Panc1 (cell line): ENCODE measurements at regions not wholly inside any gene's neighbourhood (a gene's known extent, or its start where the extent isn't known, plus 50 kb on each side); places are given as distances from the start of the nearest gene placed in this dataset.

ENCODE experiments used
- ATAC-seq: fragments of 200-7000 bp; cut with Tn5 transposase; 2 replicates; pipeline ENCODE4 v1.9.1; 2020; ENCODE audit warnings: mild to moderate bottlenecking, moderate library complexity
- BruUV-seq: library from RNA; stranded (reverse); fragments of 400-500 nt; replicated peaks from 2 replicates; lab custom pipeline; 2021; lab: Mats Ljungman, UMichigan
- CTCF ChIA-PET: fragments of 300-600 bp; sonication (Branson Sonifier 250); formaldehyde crosslinking; loops from one replicate; lab custom pipeline; 2022; ENCODE audit warnings: antibody characterized with exemption; lab: Charles Lee
- POLR2A ChIA-PET: fragments of 300-600 bp; sonication (Branson Sonifier 250); formaldehyde crosslinking; loops from one replicate; lab custom pipeline; 2022; ENCODE audit warnings: antibody characterized with exemption; lab: Charles Lee
- DNase-seq: peaks from one replicate; pipeline ENCODE4 v3.0.0-alpha.2; 2010; ENCODE audit warnings: low read depth, low spot score
- H3K27ac ChIP-seq: 2 replicates; pipeline ENCODE4 v1.5.1; 2011; ENCODE audit warnings: mild to moderate bottlenecking, low read length, inconsistent platforms
- H3K27me3 ChIP-seq: fragments of 200-500 bp; sonication (Bioruptor generic); 2 replicates; pipeline ENCODE4 v1.6.0; 2014; ENCODE audit warnings: low read length, inconsistent platforms; ENCODE audit not compliant: control insufficient read depth, insufficient read depth
- H3K36me3 ChIP-seq: fragments of 200-500 bp; sonication (Bioruptor generic); 2 replicates; pipeline ENCODE4 v1.5.1; 2014; ENCODE audit warnings: inconsistent platforms, mild to moderate bottlenecking, low read length, moderate library complexity; ENCODE audit not compliant: control insufficient read depth, insufficient read depth
- H3K4me1 ChIP-seq: 2 replicates; pipeline ENCODE4 v1.5.1; 2011; ENCODE audit warnings: inconsistent platforms, mild to moderate bottlenecking, low read length, moderate library complexity; ENCODE audit not compliant: control insufficient read depth, insufficient read depth
- H3K4me3 ChIP-seq, 2 experiments: 2 replicates each; pipeline ENCODE4 v1.5.1; 2011 to 2012; ENCODE audit warnings: low read depth in 2 of 2, low read length in 2 of 2, mild to moderate bottlenecking in 2 of 2, inconsistent platforms in 1 of 2, moderate library complexity in 1 of 2
- H3K9me3 ChIP-seq: fragments of 200-500 bp; sonication (Bioruptor generic); 2 replicates; pipeline ENCODE4 v1.5.1; 2014; ENCODE audit warnings: low read depth, mild to moderate bottlenecking, inconsistent platforms, low read length, moderate library complexity; ENCODE audit not compliant: control insufficient read depth, insufficient read depth
- CTCF ChIP-seq: fragments of 450-650 bp; IDR thresholded peaks from 2 replicates; pipeline ENCODE4 v1.5.1; 2017; ENCODE audit warnings: mild to moderate bottlenecking
- POLR2AphosphoS5 ChIP-seq: IDR thresholded peaks from 2 replicates; pipeline ENCODE4 v1.6.1; 2012; ENCODE audit warnings: mild to moderate bottlenecking, low read depth, low read length, moderate library complexity
- REST ChIP-seq, 2 experiments: IDR thresholded peaks; 2 replicates each; pipeline ENCODE4 v1.6.1; 2011 to 2012; ENCODE audit warnings: low read depth in 2 of 2, control low read depth in 1 of 2, low read length in 1 of 2, mild to moderate bottlenecking in 1 of 2, moderate library complexity in 1 of 2; ENCODE audit not compliant: insufficient read depth in 1 of 2
- SIN3A ChIP-seq: IDR thresholded peaks from 2 replicates; pipeline ENCODE4 v1.6.1; 2012; ENCODE audit warnings: low read depth, mild to moderate bottlenecking, low read length, moderate library complexity, borderline replicate concordance; ENCODE audit not compliant: insufficient read depth
- TCF7L2 ChIP-seq: IDR thresholded peaks from 2 replicates; pipeline ENCODE4 v1.6.1; 2011; ENCODE audit warnings: mild to moderate bottlenecking, low read depth, low read length, inconsistent platforms
- in situ Hi-C: cut with HindIII; loops from 2 replicates; pipeline ENCODE4 v1.10.0; 2016; ENCODE audit warnings: low sequenced_read_pairs, low pct_unique_long_range_greater_than_20kb
- intact Hi-C: fragments of 100-400 bp; cut with micrococcal nuclease; formaldehyde crosslinking; loops from one replicate; pipeline ENCODE4 v1.10.0; 2022; ENCODE audit not compliant: unreplicated experiment

- Histone ChIP-seq H3K4me1 (no peaks in the 10 kb centered on the region), H3K27ac (no peak overlapping the region), H3K9me3 (no peaks in the 10 kb centered on the region), H3K4me3 (no peak overlapping the region), H3K36me3 (no peaks in the 10 kb centered on the region), H3K27me3 (no peaks in the 10 kb centered on the region)
- TF ChIP-seq REST (IDR thresholded peaks at IDR 0.05; ENCODE audit: insufficient read depth in 1 of 2, low read depth in 2 of 2, low read length in 1 of 2), result no peak
- TF ChIP-seq TCF7L2, result no peak
- no peak for TF ChIP-seq SIN3A
- no peak for TF ChIP-seq POLR2AphosphoS5
- TF ChIP-seq CTCF, result no peak
- BruUV-seq, result no TSS peak
- ChIA-PET POLR2A (no interaction called here), CTCF (no interaction called here)
- intact Hi-C loops (no loop called here), in situ Hi-C loops (no loop called here)
- no peak for ATAC-seq
- DNase-seq, result no peak
Observed at GRCh38 chr12:18886962-18887361, 149.0 kb downstream of the CAPZA3 start.

- H3K27me3 ChIP-seq, result no peaks in the 10 kb centered on the region
- H3K4me3 ChIP-seq, result no peak overlapping the region
- H3K4me1 ChIP-seq, result no peaks in the 10 kb centered on the region
- TF ChIP-seq CTCF, result no peak
- no peak for TF ChIP-seq POLR2AphosphoS5
- TF ChIP-seq TCF7L2, result no peak
- in situ Hi-C loops (no loop called here), intact Hi-C loops (no loop called here)
- H3K9me3 ChIP-seq, result no peaks in the 10 kb centered on the region
- H3K27ac ChIP-seq, result no peak overlapping the region
- no TSS peak for BruUV-seq
- POLR2A ChIA-PET, result no interaction called here
- no peak for DNase-seq
- no peak for ATAC-seq
- H3K36me3 ChIP-seq, result no peaks in the 10 kb centered on the region
- CTCF ChIA-PET, result no interaction called here
Observed at GRCh38 chr12:18887368-18887767, 149.4 kb downstream of the CAPZA3 start.
